HEK293 (cell line): ENCODE measurements at regions not wholly inside any gene's neighbourhood (a gene's known extent, or its start where the extent isn't known, plus 50 kb on each side); places are given as distances from the start of the nearest gene placed in this dataset.

ENCODE experiments used
- CTCF ChIA-PET: fragments of 350-600 bp; formaldehyde crosslinking; extraction: SDS; loops from one replicate; lab custom pipeline; 2021; ENCODE audit warnings: antibody characterized with exemption; lab: Yijun Ruan, JAX
- POLR2A ChIA-PET: fragments of 300-600 bp; formaldehyde crosslinking; extraction: SDS; loops from one replicate; lab custom pipeline; 2020; ENCODE audit warnings: antibody characterized with exemption, inconsistent platforms; lab: Yijun Ruan, JAX
- H3K27ac ChIP-seq: fragments of 200-500 bp; sonication (Bioruptor generic); 2 replicates; pipeline ENCODE4 v1.5.1; 2014; ENCODE audit warnings: low read depth, low read length, control low read depth, inconsistent platforms; ENCODE audit errors: extremely low read depth
- H3K36me3 ChIP-seq, 2 experiments: fragments of 200-500 bp in 1 of 2; sonication (Bioruptor generic) in 1 of 2; 1 replicate in 1 of 2; 2 replicates in 1 of 2; pipeline ENCODE4 v1.5.1; 2014 to 2017; ENCODE audit warnings: inconsistent platforms in 2 of 2, low read length in 2 of 2; ENCODE audit not compliant: control insufficient read depth in 2 of 2, insufficient read depth in 1 of 2
- H3K4me1 ChIP-seq: fragments of 200-500 bp; sonication (Bioruptor generic); 2 replicates; pipeline ENCODE4 v1.5.1; 2014; ENCODE audit warnings: mild to moderate bottlenecking, low read length, inconsistent platforms; ENCODE audit not compliant: control insufficient read depth, insufficient read depth
- H3K4me3 ChIP-seq: 2 replicates; pipeline ENCODE4 v1.5.1; 2011; ENCODE audit warnings: low read depth, mild to moderate bottlenecking, control low read depth, low read length, moderate library complexity
- H3K9me3 ChIP-seq: fragments of 200-500 bp; sonication (Bioruptor generic); 2 replicates; pipeline ENCODE4 v1.5.1; 2014; ENCODE audit warnings: low read depth, low read length, inconsistent platforms; ENCODE audit not compliant: control insufficient read depth, insufficient read depth
- GLI2 ChIP-seq: fragments of 450-650 bp; formaldehyde crosslinking; IDR thresholded peaks from 2 replicates; pipeline ENCODE4; 2017; ENCODE audit warnings: missing biosample characterization, missing genetic modification characterization, low read depth, borderline replicate concordance
- KLF10 ChIP-seq: fragments of 450-650 bp; IDR thresholded peaks from 2 replicates; pipeline ENCODE4 v1.5.1; 2018; ENCODE audit warnings: missing biosample characterization, mild to moderate bottlenecking, missing genetic modification characterization
- RBAK ChIP-seq: fragments of 450-650 bp; formaldehyde crosslinking; IDR thresholded peaks from 2 replicates; pipeline ENCODE4 v1.5.1; 2016; ENCODE audit warnings: missing biosample characterization, missing genetic modification characterization
- ZNF350 ChIP-seq: fragments of 450-650 bp; formaldehyde crosslinking; IDR thresholded peaks from 2 replicates; pipeline ENCODE4 v1.5.0; 2017; ENCODE audit warnings: missing biosample characterization, mild to moderate bottlenecking, missing genetic modification characterization
- ZNF585B ChIP-seq: fragments of 450-650 bp; formaldehyde crosslinking; IDR thresholded peaks from 2 replicates; pipeline ENCODE4 v1.5.1; 2016; ENCODE audit warnings: missing biosample characterization, missing genetic modification characterization
- ZNF596 ChIP-seq: fragments of 450-650 bp; IDR thresholded peaks from 2 replicates; pipeline ENCODE4 v1.5.0; 2018; ENCODE audit warnings: missing biosample characterization, mild to moderate bottlenecking, missing genetic modification characterization, moderate library complexity
- ZNF837 ChIP-seq: fragments of 450-650 bp; formaldehyde crosslinking; IDR thresholded peaks from 2 replicates; pipeline ENCODE4 v1.5.1; 2016; ENCODE audit warnings: missing biosample characterization, missing genetic modification characterization
- ZSCAN16 ChIP-seq: fragments of 450-650 bp; formaldehyde crosslinking; IDR thresholded peaks from 2 replicates; pipeline ENCODE4 v1.5.1; 2016; ENCODE audit warnings: missing biosample characterization, missing genetic modification characterization
- ZSCAN30 ChIP-seq: fragments of 450-650 bp; IDR thresholded peaks from 2 replicates; pipeline ENCODE4 v1.5.1; 2018; ENCODE audit warnings: missing biosample characterization, mild to moderate bottlenecking, missing genetic modification characterization, moderate library complexity
- TF ChIP-seq, protein P1 (sequence below): fragments of 450-650 bp; IDR thresholded peaks from 2 replicates; pipeline ENCODE4 v1.5.1; 2018; ENCODE audit warnings: missing biosample characterization, mild to moderate bottlenecking, missing genetic modification characterization
- TF ChIP-seq, protein P2 (sequence below): fragments of 450-650 bp; formaldehyde crosslinking; IDR thresholded peaks from 2 replicates; pipeline ENCODE4 v1.5.1; 2016; ENCODE audit warnings: missing biosample characterization, missing genetic modification characterization
- TF ChIP-seq, protein P3 (sequence below): fragments of 450-650 bp; formaldehyde crosslinking; IDR thresholded peaks from 2 replicates; pipeline ENCODE4 v1.5.0; 2017; ENCODE audit warnings: missing biosample characterization, missing genetic modification characterization, borderline replicate concordance
- TF ChIP-seq, protein P4 (sequence below): fragments of 450-650 bp; formaldehyde crosslinking; IDR thresholded peaks from 2 replicates; pipeline ENCODE4 v1.5.1; 2017; ENCODE audit warnings: missing biosample characterization, missing genetic modification characterization
- TF ChIP-seq, protein P5 (sequence below): fragments of 450-650 bp; formaldehyde crosslinking; IDR thresholded peaks from 2 replicates; pipeline ENCODE4 v1.5.1; 2016; ENCODE audit warnings: missing biosample characterization, missing genetic modification characterization
- TF ChIP-seq, protein P6 (sequence below): fragments of 450-650 bp; formaldehyde crosslinking; IDR thresholded peaks from 2 replicates; pipeline ENCODE4 v1.5.1; 2016; ENCODE audit warnings: missing biosample characterization, missing genetic modification characterization, borderline replicate concordance

DNA sequence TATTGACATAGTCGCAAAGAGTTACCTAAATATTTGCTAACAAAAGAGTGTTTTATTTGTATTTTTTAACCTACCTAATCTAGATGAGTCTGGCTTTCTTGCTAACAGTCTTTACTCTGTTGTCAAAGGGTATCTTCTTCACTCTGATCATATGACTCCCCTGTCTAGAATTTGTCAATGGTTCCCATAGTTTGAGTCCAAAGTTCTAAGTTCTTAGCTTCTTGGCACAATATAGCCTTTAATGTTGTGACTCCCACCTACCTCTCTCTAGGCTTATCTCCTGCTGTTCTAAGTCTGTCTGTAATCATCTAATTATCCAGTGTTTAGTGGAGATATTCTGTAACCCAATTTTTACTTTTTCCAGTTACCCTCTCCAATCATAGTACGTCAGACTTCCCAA is 104.3 kb upstream of the PDE3A start:
- Histone ChIP-seq H3K4me3 (no peak overlapping the region), H3K9me3 (no peaks in the 10 kb centered on the region), H3K4me1 (no peaks in the 10 kb centered on the region), H3K27ac (no peak overlapping the region), H3K36me3 (no peaks in the 10 kb centered on the region)
- no peak for TF ChIP-seq KLF10 (tag by site-specific recombination)
- TF ChIP-seq, protein P1, sequence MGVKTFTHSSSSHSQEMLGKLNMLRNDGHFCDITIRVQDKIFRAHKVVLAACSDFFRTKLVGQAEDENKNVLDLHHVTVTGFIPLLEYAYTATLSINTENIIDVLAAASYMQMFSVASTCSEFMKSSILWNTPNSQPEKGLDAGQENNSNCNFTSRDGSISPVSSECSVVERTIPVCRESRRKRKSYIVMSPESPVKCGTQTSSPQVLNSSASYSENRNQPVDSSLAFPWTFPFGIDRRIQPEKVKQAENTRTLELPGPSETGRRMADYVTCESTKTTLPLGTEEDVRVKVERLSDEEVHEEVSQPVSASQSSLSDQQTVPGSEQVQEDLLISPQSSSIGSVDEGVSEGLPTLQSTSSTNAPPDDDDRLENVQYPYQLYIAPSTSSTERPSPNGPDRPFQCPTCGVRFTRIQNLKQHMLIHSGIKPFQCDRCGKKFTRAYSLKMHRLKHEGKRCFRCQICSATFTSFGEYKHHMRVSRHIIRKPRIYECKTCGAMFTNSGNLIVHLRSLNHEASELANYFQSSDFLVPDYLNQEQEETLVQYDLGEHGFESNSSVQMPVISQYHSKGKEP (tag by site-specific recombination): no peak
- no peak for TF ChIP-seq ZSCAN16 (tag by site-specific recombination)
- TF ChIP-seq, protein P2, sequence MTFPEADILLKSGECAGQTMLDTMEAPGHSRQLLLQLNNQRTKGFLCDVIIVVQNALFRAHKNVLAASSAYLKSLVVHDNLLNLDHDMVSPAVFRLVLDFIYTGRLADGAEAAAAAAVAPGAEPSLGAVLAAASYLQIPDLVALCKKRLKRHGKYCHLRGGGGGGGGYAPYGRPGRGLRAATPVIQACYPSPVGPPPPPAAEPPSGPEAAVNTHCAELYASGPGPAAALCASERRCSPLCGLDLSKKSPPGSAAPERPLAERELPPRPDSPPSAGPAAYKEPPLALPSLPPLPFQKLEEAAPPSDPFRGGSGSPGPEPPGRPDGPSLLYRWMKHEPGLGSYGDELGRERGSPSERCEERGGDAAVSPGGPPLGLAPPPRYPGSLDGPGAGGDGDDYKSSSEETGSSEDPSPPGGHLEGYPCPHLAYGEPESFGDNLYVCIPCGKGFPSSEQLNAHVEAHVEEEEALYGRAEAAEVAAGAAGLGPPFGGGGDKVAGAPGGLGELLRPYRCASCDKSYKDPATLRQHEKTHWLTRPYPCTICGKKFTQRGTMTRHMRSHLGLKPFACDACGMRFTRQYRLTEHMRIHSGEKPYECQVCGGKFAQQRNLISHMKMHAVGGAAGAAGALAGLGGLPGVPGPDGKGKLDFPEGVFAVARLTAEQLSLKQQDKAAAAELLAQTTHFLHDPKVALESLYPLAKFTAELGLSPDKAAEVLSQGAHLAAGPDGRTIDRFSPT (tag by site-specific recombination): no peak
- TF ChIP-seq, protein P3, sequence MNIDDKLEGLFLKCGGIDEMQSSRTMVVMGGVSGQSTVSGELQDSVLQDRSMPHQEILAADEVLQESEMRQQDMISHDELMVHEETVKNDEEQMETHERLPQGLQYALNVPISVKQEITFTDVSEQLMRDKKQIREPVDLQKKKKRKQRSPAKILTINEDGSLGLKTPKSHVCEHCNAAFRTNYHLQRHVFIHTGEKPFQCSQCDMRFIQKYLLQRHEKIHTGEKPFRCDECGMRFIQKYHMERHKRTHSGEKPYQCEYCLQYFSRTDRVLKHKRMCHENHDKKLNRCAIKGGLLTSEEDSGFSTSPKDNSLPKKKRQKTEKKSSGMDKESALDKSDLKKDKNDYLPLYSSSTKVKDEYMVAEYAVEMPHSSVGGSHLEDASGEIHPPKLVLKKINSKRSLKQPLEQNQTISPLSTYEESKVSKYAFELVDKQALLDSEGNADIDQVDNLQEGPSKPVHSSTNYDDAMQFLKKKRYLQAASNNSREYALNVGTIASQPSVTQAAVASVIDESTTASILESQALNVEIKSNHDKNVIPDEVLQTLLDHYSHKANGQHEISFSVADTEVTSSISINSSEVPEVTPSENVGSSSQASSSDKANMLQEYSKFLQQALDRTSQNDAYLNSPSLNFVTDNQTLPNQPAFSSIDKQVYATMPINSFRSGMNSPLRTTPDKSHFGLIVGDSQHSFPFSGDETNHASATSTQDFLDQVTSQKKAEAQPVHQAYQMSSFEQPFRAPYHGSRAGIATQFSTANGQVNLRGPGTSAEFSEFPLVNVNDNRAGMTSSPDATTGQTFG (tag by site-specific recombination): no peak
- no peak for TF ChIP-seq ZNF350 (tag by site-specific recombination)
- no peak for TF ChIP-seq RBAK
- TF ChIP-seq, protein P4, sequence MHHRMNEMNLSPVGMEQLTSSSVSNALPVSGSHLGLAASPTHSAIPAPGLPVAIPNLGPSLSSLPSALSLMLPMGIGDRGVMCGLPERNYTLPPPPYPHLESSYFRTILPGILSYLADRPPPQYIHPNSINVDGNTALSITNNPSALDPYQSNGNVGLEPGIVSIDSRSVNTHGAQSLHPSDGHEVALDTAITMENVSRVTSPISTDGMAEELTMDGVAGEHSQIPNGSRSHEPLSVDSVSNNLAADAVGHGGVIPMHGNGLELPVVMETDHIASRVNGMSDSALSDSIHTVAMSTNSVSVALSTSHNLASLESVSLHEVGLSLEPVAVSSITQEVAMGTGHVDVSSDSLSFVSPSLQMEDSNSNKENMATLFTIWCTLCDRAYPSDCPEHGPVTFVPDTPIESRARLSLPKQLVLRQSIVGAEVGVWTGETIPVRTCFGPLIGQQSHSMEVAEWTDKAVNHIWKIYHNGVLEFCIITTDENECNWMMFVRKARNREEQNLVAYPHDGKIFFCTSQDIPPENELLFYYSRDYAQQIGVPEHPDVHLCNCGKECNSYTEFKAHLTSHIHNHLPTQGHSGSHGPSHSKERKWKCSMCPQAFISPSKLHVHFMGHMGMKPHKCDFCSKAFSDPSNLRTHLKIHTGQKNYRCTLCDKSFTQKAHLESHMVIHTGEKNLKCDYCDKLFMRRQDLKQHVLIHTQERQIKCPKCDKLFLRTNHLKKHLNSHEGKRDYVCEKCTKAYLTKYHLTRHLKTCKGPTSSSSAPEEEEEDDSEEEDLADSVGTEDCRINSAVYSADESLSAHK: no peak
- TF ChIP-seq ZNF837 (tag by site-specific recombination): no peak
- ChIA-PET POLR2A (no interaction called here), CTCF (no interaction called here)

DNA sequence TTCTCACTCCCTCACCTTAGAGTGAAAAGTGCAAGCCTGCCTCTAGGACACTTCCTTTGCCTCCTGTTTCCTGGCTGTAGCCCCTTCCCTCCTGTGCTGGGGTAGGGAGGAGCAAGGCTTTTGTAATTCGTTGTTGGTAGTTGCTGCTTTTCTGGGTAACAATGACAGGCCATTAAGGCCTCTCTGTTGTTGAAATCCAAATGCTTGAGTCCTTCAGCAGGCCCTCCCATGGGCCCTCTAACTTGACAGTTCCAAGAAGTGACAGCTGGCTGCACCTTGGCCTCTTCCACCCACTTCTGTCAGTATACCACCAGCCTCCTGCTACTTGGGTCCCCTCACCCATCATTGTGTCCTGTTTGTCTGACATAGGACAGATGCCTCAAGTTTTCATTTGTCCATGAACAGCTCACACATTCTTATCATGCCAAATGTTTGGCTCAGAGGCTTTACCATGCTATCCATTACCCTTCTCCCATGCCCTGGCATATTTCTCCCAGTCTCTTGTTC is 103.7 kb upstream of the PDE3A start:
- no peak overlapping the region for H3K27ac ChIP-seq
- TF ChIP-seq, protein P5, sequence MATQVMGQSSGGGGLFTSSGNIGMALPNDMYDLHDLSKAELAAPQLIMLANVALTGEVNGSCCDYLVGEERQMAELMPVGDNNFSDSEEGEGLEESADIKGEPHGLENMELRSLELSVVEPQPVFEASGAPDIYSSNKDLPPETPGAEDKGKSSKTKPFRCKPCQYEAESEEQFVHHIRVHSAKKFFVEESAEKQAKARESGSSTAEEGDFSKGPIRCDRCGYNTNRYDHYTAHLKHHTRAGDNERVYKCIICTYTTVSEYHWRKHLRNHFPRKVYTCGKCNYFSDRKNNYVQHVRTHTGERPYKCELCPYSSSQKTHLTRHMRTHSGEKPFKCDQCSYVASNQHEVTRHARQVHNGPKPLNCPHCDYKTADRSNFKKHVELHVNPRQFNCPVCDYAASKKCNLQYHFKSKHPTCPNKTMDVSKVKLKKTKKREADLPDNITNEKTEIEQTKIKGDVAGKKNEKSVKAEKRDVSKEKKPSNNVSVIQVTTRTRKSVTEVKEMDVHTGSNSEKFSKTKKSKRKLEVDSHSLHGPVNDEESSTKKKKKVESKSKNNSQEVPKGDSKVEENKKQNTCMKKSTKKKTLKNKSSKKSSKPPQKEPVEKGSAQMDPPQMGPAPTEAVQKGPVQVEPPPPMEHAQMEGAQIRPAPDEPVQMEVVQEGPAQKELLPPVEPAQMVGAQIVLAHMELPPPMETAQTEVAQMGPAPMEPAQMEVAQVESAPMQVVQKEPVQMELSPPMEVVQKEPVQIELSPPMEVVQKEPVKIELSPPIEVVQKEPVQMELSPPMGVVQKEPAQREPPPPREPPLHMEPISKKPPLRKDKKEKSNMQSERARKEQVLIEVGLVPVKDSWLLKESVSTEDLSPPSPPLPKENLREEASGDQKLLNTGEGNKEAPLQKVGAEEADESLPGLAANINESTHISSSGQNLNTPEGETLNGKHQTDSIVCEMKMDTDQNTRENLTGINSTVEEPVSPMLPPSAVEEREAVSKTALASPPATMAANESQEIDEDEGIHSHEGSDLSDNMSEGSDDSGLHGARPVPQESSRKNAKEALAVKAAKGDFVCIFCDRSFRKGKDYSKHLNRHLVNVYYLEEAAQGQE (tag by site-specific recombination): no peak
- TF ChIP-seq ZNF596 (tag by site-specific recombination) (no peak), ZSCAN30 (tag by site-specific recombination) (no peak), ZNF585B (tag by site-specific recombination) (no peak), GLI2 (tag by site-specific recombination) (no peak)
- TF ChIP-seq, protein P6, sequence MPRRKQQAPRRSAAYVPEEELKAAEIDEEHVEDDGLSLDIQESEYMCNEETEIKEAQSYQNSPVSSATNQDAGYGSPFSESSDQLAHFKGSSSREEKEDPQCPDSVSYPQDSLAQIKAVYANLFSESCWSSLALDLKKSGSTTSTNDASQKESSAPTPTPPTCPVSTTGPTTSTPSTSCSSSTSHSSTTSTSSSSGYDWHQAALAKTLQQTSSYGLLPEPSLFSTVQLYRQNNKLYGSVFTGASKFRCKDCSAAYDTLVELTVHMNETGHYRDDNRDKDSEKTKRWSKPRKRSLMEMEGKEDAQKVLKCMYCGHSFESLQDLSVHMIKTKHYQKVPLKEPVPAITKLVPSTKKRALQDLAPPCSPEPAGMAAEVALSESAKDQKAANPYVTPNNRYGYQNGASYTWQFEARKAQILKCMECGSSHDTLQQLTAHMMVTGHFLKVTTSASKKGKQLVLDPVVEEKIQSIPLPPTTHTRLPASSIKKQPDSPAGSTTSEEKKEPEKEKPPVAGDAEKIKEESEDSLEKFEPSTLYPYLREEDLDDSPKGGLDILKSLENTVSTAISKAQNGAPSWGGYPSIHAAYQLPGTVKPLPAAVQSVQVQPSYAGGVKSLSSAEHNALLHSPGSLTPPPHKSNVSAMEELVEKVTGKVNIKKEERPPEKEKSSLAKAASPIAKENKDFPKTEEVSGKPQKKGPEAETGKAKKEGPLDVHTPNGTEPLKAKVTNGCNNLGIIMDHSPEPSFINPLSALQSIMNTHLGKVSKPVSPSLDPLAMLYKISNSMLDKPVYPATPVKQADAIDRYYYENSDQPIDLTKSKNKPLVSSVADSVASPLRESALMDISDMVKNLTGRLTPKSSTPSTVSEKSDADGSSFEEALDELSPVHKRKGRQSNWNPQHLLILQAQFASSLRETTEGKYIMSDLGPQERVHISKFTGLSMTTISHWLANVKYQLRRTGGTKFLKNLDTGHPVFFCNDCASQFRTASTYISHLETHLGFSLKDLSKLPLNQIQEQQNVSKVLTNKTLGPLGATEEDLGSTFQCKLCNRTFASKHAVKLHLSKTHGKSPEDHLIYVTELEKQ (tag by site-specific recombination): no peak
- H3K4me3 ChIP-seq: no peak overlapping the region
- H3K9me3 ChIP-seq: no peaks in the 10 kb centered on the region
- ChIA-PET POLR2A (no interaction called here), CTCF (no interaction called here)
- no peaks in the 10 kb centered on the region for H3K4me1 ChIP-seq
- no peaks in the 10 kb centered on the region for H3K36me3 ChIP-seq
